K562 (cell line): ENCODE measurements at regions not wholly inside any gene's neighbourhood (a gene's known extent, or its start where the extent isn't known, plus 50 kb on each side); places are given as distances from the start of the nearest gene placed in this dataset.

Experiments used
- ETV1 ChIP-seq: fragments of 450-650 bp; conservative IDR thresholded peaks from 2 replicates; pipeline ENCODE4 v1.6.1; 2016; ENCODE audit warnings: missing genetic modification characterization, control low read depth, low read depth, missing compliant biosample characterization
- PURB ChIP-seq: sonication (generic); formaldehyde crosslinking; IDR thresholded peaks from 2 replicates; pipeline ENCODE4 v1.9.0; 2021; ENCODE audit warnings: low read depth, mild to moderate bottlenecking, missing genetic modification reagents
- ZNF24 ChIP-seq: fragments of 450-650 bp; IDR thresholded peaks from 2 replicates; pipeline ENCODE4 v1.6.1; 2016
- TF ChIP-seq, protein P1 (sequence below): fragments of 250-450 bp; sonication (Bioruptor Pico); IDR thresholded peaks from 2 replicates; pipeline ENCODE4 v1.4.0; 2020; ENCODE audit warnings: mild to moderate bottlenecking, moderate library complexity, borderline replicate concordance
- TF ChIP-seq, protein P2 (sequence below), 2 experiments: fragments of 450-650 bp; IDR thresholded peaks; 2 replicates each; pipeline ENCODE4 v1.6.1; 2018; ENCODE audit warnings: mild to moderate bottlenecking in 2 of 2, low read depth in 1 of 2; ENCODE audit not compliant: partially characterized antibody in 2 of 2

DNA sequence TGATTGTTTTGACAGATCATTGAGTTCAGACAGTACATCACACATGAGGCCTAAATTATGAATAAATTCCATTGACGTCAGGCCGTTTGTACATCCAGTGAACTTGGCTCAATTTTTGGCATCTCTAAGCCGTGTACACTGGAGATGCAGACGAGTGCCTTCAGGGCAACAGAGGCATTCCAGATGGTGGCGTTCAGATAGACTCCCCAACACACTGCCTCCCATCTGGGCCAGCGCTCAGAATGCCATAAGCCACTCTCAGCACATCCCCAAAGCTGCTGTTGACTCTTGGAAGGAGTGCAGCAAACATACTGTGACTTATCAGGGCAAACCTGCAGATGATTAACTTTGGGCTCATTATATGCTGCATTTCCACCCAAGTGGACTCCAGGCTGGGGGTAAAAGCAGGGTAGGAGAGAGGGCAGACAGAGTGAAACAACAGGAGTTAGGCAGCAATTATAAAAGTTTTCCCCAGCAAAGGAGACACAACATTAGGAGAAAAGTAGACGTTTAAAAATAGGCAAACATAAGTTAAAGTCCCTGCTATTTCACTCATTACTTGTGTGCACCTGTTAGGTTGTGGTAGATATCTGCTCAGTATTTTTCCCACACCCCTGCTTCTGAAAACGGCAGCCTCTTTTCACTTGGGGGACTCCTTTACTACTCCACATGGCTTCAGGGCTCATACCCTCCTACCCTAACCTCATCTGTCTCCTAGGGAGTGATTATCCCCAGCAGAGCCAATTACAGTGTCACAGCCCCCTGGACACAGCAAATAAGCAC is 60.2 kb upstream of the PDE3B start (continued):
- TF ChIP-seq ETV1 (tag) = no peak
- TF ChIP-seq, protein P1, sequence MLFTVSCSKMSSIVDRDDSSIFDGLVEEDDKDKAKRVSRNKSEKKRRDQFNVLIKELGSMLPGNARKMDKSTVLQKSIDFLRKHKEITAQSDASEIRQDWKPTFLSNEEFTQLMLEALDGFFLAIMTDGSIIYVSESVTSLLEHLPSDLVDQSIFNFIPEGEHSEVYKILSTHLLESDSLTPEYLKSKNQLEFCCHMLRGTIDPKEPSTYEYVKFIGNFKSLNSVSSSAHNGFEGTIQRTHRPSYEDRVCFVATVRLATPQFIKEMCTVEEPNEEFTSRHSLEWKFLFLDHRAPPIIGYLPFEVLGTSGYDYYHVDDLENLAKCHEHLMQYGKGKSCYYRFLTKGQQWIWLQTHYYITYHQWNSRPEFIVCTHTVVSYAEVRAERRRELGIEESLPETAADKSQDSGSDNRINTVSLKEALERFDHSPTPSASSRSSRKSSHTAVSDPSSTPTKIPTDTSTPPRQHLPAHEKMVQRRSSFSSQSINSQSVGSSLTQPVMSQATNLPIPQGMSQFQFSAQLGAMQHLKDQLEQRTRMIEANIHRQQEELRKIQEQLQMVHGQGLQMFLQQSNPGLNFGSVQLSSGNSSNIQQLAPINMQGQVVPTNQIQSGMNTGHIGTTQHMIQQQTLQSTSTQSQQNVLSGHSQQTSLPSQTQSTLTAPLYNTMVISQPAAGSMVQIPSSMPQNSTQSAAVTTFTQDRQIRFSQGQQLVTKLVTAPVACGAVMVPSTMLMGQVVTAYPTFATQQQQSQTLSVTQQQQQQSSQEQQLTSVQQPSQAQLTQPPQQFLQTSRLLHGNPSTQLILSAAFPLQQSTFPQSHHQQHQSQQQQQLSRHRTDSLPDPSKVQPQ (CRISPR knock-in tag) = no peak
- TF ChIP-seq, protein P2, sequence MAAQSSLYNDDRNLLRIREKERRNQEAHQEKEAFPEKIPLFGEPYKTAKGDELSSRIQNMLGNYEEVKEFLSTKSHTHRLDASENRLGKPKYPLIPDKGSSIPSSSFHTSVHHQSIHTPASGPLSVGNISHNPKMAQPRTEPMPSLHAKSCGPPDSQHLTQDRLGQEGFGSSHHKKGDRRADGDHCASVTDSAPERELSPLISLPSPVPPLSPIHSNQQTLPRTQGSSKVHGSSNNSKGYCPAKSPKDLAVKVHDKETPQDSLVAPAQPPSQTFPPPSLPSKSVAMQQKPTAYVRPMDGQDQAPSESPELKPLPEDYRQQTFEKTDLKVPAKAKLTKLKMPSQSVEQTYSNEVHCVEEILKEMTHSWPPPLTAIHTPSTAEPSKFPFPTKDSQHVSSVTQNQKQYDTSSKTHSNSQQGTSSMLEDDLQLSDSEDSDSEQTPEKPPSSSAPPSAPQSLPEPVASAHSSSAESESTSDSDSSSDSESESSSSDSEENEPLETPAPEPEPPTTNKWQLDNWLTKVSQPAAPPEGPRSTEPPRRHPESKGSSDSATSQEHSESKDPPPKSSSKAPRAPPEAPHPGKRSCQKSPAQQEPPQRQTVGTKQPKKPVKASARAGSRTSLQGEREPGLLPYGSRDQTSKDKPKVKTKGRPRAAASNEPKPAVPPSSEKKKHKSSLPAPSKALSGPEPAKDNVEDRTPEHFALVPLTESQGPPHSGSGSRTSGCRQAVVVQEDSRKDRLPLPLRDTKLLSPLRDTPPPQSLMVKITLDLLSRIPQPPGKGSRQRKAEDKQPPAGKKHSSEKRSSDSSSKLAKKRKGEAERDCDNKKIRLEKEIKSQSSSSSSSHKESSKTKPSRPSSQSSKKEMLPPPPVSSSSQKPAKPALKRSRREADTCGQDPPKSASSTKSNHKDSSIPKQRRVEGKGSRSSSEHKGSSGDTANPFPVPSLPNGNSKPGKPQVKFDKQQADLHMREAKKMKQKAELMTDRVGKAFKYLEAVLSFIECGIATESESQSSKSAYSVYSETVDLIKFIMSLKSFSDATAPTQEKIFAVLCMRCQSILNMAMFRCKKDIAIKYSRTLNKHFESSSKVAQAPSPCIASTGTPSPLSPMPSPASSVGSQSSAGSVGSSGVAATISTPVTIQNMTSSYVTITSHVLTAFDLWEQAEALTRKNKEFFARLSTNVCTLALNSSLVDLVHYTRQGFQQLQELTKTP (IDR thresholded peaks at IDR 0.05; ENCODE audit: low read depth in 1 of 2, partially characterized antibody in 2 of 2) = no peak
- TF ChIP-seq PURB = no peak
- no peak for TF ChIP-seq ZNF24
